ENCODE measurements at regions not wholly inside any gene's neighbourhood (a gene's known extent, or its start where the extent isn't known, plus 50 kb on each side); places are given as distances from the start of the nearest gene placed in this dataset.

DNA sequence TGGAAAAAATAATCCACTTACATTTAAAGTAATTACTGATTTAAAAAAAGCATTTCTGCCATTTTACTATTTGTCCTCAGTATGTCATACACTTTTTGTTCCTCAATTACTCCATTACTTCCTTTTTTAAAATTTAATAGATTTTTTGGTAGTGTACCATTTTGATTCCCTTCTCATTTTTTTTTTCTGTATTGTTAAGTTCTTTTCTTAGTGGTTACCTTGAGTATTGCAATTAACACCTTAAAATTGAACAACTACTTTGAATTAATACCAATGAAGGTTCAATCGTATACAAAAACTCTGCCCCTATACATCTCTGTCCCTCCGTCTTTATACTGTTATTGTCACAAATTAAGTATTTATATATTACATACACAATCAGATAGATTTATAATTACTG lies 240.6 kb upstream of the LMCD1 start:
- DNase-seq, result no peak

- DNase-seq, result no peak
These were observed 234.9 kb upstream of the LMCD1 start for GRCh38 chr3:8266730-8267131.

DNA sequence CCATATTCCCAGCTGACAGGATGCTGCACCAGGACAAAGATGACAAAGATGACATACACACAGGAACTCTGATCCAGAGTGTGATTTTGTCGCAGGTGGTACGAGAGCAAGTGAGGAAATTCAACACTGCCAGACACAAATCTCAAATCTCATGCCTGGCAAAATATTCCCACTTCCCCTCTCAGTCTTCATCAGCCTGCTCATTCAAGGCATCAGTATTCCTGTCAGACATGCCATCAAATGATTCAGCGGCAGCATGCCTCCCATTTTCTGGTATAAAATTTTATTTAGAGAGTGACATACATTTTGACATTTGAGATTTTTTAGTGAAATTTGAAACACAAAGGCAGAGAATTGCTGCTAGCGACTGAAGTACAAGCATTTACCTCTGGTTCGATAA lies 228.1 kb upstream of the LMCD1 start:
- DNase-seq, result no peak

DNA sequence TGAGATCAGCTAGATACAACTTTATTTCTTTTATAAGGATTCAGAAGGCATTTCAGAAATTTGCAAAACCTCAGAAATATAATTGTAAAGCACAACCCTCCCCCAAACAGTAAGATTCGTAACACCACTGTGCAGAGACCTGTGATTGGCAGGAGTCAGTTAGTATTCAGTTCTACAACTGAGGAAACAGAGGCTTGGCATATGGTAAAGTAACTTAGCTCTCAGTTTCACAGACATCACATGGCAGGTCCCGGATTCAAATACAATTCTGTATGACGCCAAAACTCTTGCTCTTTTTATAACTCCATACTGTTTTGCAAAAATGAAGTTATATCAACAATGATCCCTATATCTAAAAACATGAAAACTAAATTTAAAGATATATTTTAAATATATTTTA lies 225.6 kb upstream of the LMCD1 start:
- no peak for DNase-seq

GRCh38 chr3:8276506-8276905 lies 225.1 kb upstream of the LMCD1 start:
- no peak for DNase-seq

DNA sequence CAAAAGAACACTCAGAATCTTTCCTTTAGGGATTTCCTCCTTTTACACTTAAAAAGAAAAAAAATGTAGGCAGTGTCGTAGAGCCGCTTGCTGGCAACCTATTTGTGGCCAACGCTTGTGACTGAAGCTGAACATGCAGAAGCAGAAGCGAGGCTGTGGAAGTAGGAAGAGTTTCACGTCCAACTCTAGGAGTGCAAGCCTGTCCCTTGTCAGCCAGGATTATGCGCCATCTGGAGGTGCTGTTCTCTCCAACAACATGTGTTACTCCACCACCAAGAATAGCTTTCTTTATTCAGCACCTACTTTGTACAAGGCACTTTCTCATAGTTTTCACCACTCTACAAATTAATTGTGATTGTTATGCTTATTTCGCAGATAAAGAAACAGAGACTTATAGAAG lies 223.2 kb upstream of the LMCD1 start:
- DNase-seq, result no peak

DNA sequence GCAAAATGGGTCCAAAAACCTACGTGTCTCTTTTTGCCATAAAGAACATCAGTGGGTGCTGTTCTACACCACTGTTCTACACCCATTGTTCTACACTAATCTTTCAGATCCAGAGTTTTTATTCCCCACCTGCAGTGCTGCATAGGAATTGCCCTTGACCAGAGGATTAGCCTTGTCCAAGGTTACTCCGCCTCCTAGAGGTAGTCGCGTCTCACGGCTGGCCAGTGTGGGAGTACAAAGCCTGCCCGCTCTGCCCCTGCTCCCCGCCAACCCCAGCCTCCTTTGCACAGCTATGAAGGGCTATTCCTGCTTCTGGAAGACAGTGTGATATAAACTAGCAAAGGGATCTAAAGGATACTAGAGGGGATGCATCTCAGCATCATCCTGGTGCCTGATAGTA lies 222.1 kb upstream of the LMCD1 start:
- DNase-seq, result no peak

DNA sequence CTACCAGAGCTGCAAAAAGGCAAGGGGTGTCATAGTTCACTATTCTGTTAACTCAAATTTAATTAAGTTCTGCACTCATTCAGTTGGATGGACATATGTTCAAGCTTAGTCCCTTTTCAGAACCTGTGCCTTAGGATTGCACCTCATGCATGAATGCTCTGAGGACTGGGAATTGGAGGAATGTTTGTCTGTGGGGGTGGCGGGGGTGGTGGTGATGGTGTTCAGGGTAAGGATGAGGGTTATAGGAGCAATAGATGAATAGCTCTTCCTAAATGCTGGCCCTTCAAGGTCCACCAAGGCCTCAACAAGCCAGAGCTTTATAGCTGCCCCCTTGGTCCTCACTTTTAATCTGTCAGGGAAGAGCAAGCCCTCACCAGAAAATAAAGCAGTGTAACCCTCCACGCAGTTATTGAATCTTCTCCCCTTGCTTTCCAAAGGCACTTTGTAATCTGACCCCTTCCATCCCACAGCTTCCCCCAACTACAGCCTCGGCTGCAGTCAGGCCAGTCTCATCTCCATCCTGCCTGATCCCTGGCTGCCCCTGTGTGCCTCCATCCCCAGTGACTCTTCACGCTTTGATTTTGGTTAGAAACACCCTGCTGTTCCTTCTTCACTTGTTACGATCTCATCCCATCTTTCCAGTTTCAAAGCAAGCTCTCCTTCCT lies 221.6 kb upstream of the LMCD1 start:
- no peak for DNase-seq

DNA sequence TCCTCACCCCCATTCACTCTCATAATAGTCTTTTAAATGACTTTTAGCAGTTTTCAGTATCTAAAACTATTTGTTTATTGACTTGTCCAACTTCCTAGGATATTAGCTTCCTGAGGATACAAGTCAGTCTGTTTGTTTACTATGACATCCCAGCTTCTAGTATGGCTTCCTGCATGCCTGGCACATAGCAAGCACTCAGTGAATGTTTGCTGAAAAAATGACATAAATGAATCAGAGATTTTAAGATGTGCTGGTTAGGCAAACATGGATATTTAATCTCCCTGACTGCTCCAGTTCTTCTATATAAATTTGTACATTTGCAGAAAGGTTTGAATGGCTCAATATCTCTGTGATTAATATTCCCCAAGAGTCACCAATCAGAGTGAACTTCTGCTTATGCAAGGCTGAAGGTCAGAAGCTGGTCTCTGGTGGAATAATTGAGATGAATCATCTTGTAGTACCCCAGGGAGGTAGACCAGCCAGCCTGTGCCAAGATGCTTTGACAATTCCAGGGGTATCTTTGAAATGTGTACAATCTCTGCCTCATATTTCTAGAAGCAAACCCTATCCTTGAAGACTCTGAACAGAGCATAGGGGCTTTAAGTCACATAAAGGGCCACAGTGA lies 219.0 kb upstream of the LMCD1 start:
- DNase-seq, result no peak

- DNase-seq, result no peak
These were observed 218.4 kb upstream of the LMCD1 start for GRCh38 chr3:8283193-8283592.

DNA sequence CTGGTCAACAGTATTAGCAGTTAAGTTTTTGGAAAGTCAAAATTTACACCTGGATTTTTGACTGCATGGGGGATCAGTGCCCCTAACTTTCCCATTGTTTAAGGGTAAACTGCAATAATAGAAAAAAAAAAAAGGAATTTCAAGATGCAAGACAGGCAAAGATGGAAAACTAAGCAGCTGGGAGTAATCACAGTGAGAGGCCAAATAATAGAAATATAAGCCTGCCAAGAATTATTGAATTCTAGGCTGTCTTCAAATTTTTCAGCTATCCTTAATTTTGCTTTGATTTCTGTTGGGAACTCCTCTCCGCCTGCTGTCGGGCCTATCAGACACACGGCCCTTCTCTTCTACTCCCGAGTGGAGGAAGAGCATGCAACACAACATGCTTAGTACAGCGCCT lies 215.5 kb upstream of the LMCD1 start:
- DNase-seq, result no peak

DNA sequence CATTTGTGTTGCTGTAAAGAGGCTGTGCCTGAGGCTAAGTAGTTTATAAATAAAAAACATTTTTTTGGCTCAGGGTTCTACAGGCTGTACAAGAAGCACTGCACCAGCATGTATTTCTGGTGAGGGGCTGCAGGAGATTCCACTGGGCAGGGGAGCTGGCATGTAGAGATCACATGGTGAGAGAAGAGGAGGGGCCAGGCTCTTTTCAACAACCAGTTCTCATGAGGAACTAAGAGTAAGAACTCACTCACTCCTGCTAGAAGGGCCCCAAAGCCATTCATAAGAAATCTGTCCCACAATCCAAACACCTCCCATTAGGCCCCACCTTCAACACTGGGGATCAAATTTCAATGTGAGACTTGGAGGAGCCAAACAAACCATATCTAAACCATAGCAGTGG lies 214.9 kb upstream of the LMCD1 start:
- DNase-seq, result no peak

DNA sequence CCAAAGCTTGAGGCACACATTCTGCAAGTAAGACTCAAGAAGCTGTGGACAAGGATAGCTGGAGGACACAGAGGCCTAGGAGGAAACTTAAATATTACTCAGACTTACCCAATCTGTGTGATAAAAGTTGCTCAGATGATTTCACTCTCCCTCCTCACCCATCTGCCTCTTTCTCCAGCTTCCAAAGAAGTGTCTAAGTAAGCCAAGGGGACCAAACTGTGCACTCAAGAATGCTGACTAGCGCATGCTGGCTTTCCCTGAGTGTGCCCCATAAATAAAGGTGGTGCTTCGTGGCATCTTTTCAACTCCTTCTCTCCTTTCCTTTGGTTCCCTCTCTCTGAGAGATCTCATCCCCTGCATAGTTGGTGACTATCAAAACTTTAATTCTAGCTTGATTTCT lies 211.0 kb upstream of the LMCD1 start:
- DNase-seq, result no peak

DNA sequence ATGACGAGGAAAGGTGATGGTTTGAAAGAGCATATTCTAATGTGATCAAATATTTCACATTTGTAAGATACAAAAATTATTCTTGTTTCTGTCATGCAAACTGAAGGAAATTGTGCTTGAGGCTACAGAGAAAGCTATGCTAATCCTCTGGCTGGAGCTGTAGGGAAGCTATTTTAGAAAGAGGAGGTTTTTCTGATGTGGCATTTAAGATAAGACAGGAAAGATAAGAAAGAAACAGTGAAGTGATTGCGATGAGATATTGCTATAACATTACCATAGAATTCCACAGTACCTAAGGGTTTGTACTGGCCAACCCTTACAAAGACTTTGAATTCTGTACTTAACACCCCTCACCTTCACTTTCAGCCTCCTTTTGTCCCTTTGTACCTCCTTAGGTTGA lies 205.2 kb upstream of the LMCD1 start:
- DNase-seq, result no peak

- no peak for DNase-seq
These were observed 203.3 kb upstream of the LMCD1 start for GRCh38 chr3:8298021-8298954.

DNA sequence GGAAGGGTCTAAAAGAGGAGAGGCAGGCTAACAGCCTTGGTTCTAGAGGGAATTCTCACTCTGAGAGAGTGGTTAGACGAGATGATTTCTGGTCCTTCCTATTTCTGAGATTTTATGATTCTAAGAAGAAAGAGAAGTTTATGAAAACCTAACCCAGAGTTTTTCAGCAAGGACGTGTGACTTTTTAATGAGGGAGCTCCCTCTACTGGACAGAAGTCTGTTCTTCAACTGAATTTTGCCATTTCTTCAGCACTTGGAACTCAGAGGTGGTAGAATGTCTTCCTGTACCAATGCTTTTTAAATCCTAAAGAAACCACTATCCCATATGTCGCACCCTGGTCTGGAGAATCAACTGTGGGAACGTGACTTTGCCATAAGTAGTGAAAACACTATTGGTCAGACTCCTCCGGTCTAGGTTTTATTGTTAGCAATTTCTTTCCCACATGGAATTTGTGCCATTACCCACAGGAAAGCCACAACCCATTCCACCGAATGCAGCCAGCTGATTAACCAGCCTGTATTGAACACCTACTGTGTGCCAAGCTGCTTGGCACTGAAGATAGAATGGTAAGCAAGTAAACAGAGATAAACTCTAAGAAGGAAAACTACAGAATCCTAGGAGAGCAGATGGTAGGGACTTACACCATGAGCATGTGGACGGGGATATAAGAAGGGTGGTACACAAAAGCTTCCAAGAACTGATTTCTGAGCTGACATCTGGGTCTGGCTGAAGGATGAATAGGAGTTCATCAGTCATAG lies 199.5 kb upstream of the LMCD1 start:
- peak; percentile 14 for DNase-seq

- DNase-seq, result no peak
These were observed 198.2 kb upstream of the LMCD1 start for GRCh38 chr3:8303466-8303865.

DNA sequence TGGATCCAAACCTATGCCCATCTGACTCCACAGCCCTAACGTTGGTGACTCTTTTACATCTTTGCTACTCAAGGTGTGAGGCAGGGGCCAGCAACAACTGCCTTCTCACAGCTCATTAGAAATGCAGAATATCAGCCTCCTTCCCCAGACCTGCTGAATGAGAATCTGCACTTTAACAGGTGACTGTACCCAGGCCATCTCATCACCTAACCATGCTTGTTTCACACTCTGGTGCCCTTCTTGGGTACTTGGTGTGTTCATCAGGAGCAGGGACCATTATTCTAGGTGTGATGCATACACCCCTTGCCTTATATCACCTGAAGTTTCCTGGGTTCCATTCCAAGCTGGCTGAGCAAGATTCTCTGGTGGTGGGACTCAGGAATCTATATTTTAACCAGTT lies 196.3 kb upstream of the LMCD1 start:
- DNase-seq, result no peak

DNA sequence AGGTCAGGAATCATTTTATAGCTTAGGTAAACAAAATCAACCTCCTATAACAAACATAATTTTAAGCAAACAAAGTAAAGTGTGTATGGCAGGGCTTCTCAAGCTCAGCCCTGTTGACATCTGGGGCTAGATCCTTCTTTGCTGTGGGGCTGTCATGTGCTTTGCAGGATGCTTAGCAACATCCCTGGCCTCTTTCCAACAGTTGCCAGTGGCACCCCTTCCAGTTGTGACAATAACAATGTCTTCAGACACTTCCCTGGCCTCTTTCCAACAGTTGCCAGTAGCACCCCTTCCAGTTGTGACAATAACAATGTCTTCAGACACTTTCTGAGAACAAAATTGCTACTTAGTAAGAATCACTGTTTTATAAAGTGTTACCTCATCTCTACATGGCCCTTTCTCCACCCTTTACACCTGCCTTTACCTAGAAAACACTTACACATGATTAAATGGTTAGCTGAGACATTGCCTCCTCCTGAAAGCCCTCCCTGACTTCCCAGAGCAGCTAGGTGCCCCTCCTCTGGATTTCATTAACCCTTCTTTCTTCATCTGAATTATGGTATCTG lies 194.0 kb upstream of the LMCD1 start:
- no peak for DNase-seq

- no peak for DNase-seq
These were observed 190.3 kb upstream of the LMCD1 start for GRCh38 chr3:8311321-8311720.

DNA sequence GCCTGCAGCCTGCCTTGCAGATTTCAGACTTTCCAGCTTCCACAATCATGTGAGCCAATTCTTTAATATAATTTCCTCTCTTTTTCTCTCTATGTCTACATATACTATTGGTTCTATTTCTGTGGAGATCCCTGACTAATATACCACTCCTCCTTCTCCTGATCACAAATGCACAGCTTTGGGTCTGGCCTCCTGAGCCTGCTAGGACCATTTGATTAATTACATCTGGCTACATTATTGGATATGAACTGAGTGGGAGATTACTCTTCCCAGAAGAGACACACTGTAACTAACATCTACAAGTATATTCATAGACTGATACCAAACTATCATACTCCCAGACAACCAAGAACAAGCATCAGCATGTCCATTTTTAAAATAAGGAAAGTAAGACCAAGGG lies 188.9 kb upstream of the LMCD1 start:
- DNase-seq, result no peak

- DNase-seq, result no peak
These were observed 187.9 kb upstream of the LMCD1 start for GRCh38 chr3:8313560-8314267.

All from NCI-H524 treated with DMSO at 0.1 percent for 48 hours (cell line).